GM10248 (cell line): ENCODE measurements at regions not wholly inside any gene's neighbourhood (a gene's known extent, or its start where the extent isn't known, plus 50 kb on each side); places are given as distances from the start of the nearest gene placed in this dataset.

Experiments
- CTCF ChIA-PET: fragments of 300-600 bp; sonication (Branson Sonifier 250); formaldehyde crosslinking; extraction: SDS; loops from one replicate; lab custom pipeline; 2021; ENCODE audit warnings: antibody characterized with exemption; lab: Yijun Ruan, JAX
- POLR2A ChIA-PET: fragments of 350-650 bp; sonication (Branson Sonifier 250); formaldehyde crosslinking; extraction: SDS; loops from one replicate; lab custom pipeline; 2020; ENCODE audit warnings: antibody characterized with exemption; lab: Yijun Ruan, JAX
- DNase-seq: peaks from one replicate; pipeline ENCODE4 v3.0.0; 2012; ENCODE audit errors: extremely low spot score
- TF ChIP-seq, protein P1 (sequence below): IDR thresholded peaks from 2 replicates; pipeline ENCODE4 v1.5.1; 2012; ENCODE audit warnings: mild to moderate bottlenecking, low read depth; ENCODE audit errors: extremely low read depth, missing control alignments, control extremely low read depth

DNA sequence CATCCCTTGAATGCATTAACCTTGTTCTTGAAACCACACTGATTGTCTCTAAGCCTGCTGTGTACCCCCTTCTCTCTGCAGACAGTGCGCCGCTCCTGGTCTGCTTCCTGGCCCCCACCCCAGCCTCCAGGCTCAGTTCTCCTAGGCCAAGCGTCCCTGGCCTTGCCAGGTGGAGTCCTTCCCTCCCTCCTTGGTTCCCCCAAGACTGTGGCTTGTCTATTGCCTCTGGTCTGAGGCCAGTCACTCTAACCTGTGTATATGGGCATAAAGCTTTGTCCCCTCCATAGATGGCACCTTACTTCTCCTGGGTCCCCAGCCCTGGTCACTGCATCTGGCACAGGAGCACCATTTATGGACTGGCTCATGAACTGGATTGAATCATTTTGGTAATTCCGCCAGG is 133.5 kb upstream of the EEPD1 start:
- DNase-seq: no peak
- POLR2A ChIA-PET: no interaction called here
- TF ChIP-seq, protein P1, sequence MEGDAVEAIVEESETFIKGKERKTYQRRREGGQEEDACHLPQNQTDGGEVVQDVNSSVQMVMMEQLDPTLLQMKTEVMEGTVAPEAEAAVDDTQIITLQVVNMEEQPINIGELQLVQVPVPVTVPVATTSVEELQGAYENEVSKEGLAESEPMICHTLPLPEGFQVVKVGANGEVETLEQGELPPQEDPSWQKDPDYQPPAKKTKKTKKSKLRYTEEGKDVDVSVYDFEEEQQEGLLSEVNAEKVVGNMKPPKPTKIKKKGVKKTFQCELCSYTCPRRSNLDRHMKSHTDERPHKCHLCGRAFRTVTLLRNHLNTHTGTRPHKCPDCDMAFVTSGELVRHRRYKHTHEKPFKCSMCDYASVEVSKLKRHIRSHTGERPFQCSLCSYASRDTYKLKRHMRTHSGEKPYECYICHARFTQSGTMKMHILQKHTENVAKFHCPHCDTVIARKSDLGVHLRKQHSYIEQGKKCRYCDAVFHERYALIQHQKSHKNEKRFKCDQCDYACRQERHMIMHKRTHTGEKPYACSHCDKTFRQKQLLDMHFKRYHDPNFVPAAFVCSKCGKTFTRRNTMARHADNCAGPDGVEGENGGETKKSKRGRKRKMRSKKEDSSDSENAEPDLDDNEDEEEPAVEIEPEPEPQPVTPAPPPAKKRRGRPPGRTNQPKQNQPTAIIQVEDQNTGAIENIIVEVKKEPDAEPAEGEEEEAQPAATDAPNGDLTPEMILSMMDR: no peak
- CTCF ChIA-PET: interaction anchor here (1.0 to 1.5 kb wide), 4 partner anchors 9 to 299 kb away, joined by 3 to 6 read pairs (median 4); no protein-coding TSS in a partner anchor

GRCh38 chr7:36019980-36020379 is 133.1 kb upstream of the EEPD1 start:
- ChIA-PET POLR2A (no interaction called here), CTCF (interaction anchor here (1.0 to 1.5 kb wide), 3 partner anchors 19 to 298 kb away, joined by 3 to 6 read pairs (median 3); no protein-coding TSS in a partner anchor)
- no peak for DNase-seq
- TF ChIP-seq, protein P1: no peak

- DNase-seq: no peak
- ChIA-PET CTCF (interaction anchor here (0.7 to 1.9 kb wide), 6 partner anchors 8 to 270 kb away, joined by 3 to 6 read pairs (median 4); no protein-coding TSS in a partner anchor), POLR2A (no interaction called here)
- TF ChIP-seq, protein P1: peak; percentile 47
These were observed 131.7 kb upstream of the EEPD1 start for GRCh38 chr7:36021367-36021766.

GRCh38 chr7:36021917-36022550 is 131.0 kb upstream of the EEPD1 start:
- CTCF ChIA-PET: interaction anchor here (1.2 to 1.9 kb wide), 4 partner anchors 8 to 265 kb away, joined by 3 to 6 read pairs (median 4); no protein-coding TSS in a partner anchor
- TF ChIP-seq, protein P1: no peak
- no peak for DNase-seq
- POLR2A ChIA-PET: no interaction called here

GRCh38 chr7:36023033-36023560 is 130.0 kb upstream of the EEPD1 start:
- ChIA-PET POLR2A (no interaction called here), CTCF (interaction anchor here (1.3 kb wide), 1 partner anchor 264 kb away, joined by 3 read pairs; no protein-coding TSS in a partner anchor)
- DNase-seq: no peak
- TF ChIP-seq, protein P1: no peak

- ChIA-PET POLR2A (no interaction called here), CTCF (no interaction called here)
- DNase-seq: no peak
- TF ChIP-seq, protein P1: no peak
These were observed 127.9 kb upstream of the EEPD1 start for GRCh38 chr7:36025190-36025589.
